ENCODE measurements at regions not wholly inside any gene's neighbourhood (a gene's known extent, or its start where the extent isn't known, plus 50 kb on each side); places are given as distances from the start of the nearest gene placed in this dataset.

GRCh38 chr11:126124231-126124661 is 61.6 kb upstream of the CDON start:
- FAIRE-seq, result no peak
- H2AFZ ChIP-seq (ENCODE audit: low read depth, low read length), result no peak overlapping the region
- H3K4me3 ChIP-seq (replicated peaks in 1 of 3; ENCODE audit: insufficient read depth in 1 of 3, low read depth in 1 of 3, low read length in 3 of 3), result no peak overlapping the region
- dilution Hi-C loops (cut with MboI; ENCODE audit: extremely low pct_ligation_motif_present, low sequenced_read_pairs) (no loop called here), intact Hi-C loops (cut with micrococcal nuclease) (no loop called here)
- no peak overlapping the region for H3K4me2 ChIP-seq (ENCODE audit: insufficient read depth, low read length)
- ChIA-PET CTCF (no interaction called here), POLR2A (no interaction called here)
- no peak overlapping the region for H3K9ac ChIP-seq (replicated peaks; ENCODE audit: extremely low read depth, insufficient read depth, low read length)
- DNase-seq (ENCODE audit: low read depth, low spot score), result no peak
- H3K27ac ChIP-seq (ENCODE audit: insufficient read depth, low read depth, low read length), result no peak overlapping the region
- no peaks in the 10 kb centered on the region for H3K9me3 ChIP-seq (replicated peaks; ENCODE audit: control insufficient read depth, insufficient read depth, low read length)
- TF ChIP-seq GATA2 (IDR thresholded peaks at IDR 0.05; ENCODE audit: insufficient read depth, insufficient read length, low read depth, low read length) (no peak), FOS (IDR thresholded peaks at IDR 0.05; ENCODE audit: borderline replicate concordance, insufficient read depth, low read length) (no peak)
- peaks cover 0 to 2% of the 10 kb centered on the region in 2 experiments for H3K27me3 ChIP-seq (ENCODE audit: control insufficient read depth in 2 of 2, insufficient read depth in 2 of 2, low read length in 2 of 2)
- H3K36me3 ChIP-seq (ENCODE audit: control insufficient read depth in 2 of 2, extremely low read depth in 1 of 2, insufficient read depth in 2 of 2, low read length in 2 of 2), result no peaks in the 10 kb centered on the region
- H3K9me1 ChIP-seq (replicated peaks; ENCODE audit: control insufficient read depth, extremely low read depth, insufficient read depth, low read length), result no peaks in the 10 kb centered on the region
- no peaks in the 10 kb centered on the region for H3K79me2 ChIP-seq (ENCODE audit: control insufficient read depth, insufficient read depth, low read length)
- no peaks in the 10 kb centered on the region for H4K20me1 ChIP-seq (replicated peaks; ENCODE audit: control insufficient read depth, extremely low read depth, insufficient read depth, low read length)
- BruUV-seq (replicated peaks), result no TSS peak
- H3K4me1 ChIP-seq (ENCODE audit: control insufficient read depth, extremely low read depth, insufficient read depth, low read length), result no peaks in the 10 kb centered on the region

GRCh38 chr11:126123686-126124085 is 61.0 kb upstream of the CDON start:
- dilution Hi-C loops (cut with MboI; ENCODE audit: extremely low pct_ligation_motif_present, low sequenced_read_pairs) (no loop called here), intact Hi-C loops (cut with micrococcal nuclease) (no loop called here)
- no peaks in the 10 kb centered on the region for H3K9me3 ChIP-seq (replicated peaks; ENCODE audit: control insufficient read depth, insufficient read depth, low read length)
- no peaks in the 10 kb centered on the region for H3K9me1 ChIP-seq (replicated peaks; ENCODE audit: control insufficient read depth, extremely low read depth, insufficient read depth, low read length)
- no peak for TF ChIP-seq GATA2 (IDR thresholded peaks at IDR 0.05; ENCODE audit: insufficient read depth, insufficient read length, low read depth, low read length)
- no peak for TF ChIP-seq MYC (IDR thresholded peaks at IDR 0.05; ENCODE audit: low read depth, low read length)
- TF ChIP-seq EZH2 (IDR thresholded peaks at IDR 0.05; ENCODE audit: borderline replicate concordance, low read depth, low read length, severe bottlenecking), result no peak
- TF ChIP-seq FOS (IDR thresholded peaks at IDR 0.05; ENCODE audit: borderline replicate concordance, insufficient read depth, low read length), result no peak
- TF ChIP-seq CTCF (IDR thresholded peaks at IDR 0.05; ENCODE audit: extremely low read depth in 1 of 2, insufficient read depth in 1 of 2, low read depth in 1 of 2, low read length in 2 of 2), result no peak
- no peak for TF ChIP-seq JUN (IDR thresholded peaks at IDR 0.05; ENCODE audit: borderline replicate concordance, insufficient read depth, insufficient read length, low read depth)
- no peak for TF ChIP-seq POLR2AphosphoS5 (IDR thresholded peaks at IDR 0.05; ENCODE audit: insufficient read depth, low read depth, low read length)
- TF ChIP-seq POLR2A (IDR thresholded peaks at IDR 0.05; ENCODE audit: low read depth, low read length), result no peak
- no peak for TF ChIP-seq MAX (IDR thresholded peaks at IDR 0.05; ENCODE audit: insufficient read depth, insufficient read length)
- H3K4me3 ChIP-seq (replicated peaks in 1 of 3; ENCODE audit: insufficient read depth in 1 of 3, low read depth in 1 of 3, low read length in 3 of 3), result no peak overlapping the region
- H3K9ac ChIP-seq (replicated peaks; ENCODE audit: extremely low read depth, insufficient read depth, low read length), result no peak overlapping the region
- no peaks in the 10 kb centered on the region for H4K20me1 ChIP-seq (replicated peaks; ENCODE audit: control insufficient read depth, extremely low read depth, insufficient read depth, low read length)
- DNase-seq (ENCODE audit: low read depth, low spot score) (no peak), FAIRE-seq (no peak)
- H3K79me2 ChIP-seq (ENCODE audit: control insufficient read depth, insufficient read depth, low read length), result no peaks in the 10 kb centered on the region
- H3K27me3 ChIP-seq (ENCODE audit: control insufficient read depth in 2 of 2, insufficient read depth in 2 of 2, low read length in 2 of 2), result peaks cover 0 to 2% of the 10 kb centered on the region in 2 experiments
- no peak overlapping the region for H2AFZ ChIP-seq (ENCODE audit: low read depth, low read length)
- H3K4me2 ChIP-seq (ENCODE audit: insufficient read depth, low read length), result no peak overlapping the region
- no peak overlapping the region for H3K27ac ChIP-seq (ENCODE audit: insufficient read depth, low read depth, low read length)
- no peaks in the 10 kb centered on the region for H3K36me3 ChIP-seq (ENCODE audit: control insufficient read depth in 2 of 2, extremely low read depth in 1 of 2, insufficient read depth in 2 of 2, low read length in 2 of 2)
- ChIA-PET CTCF (no interaction called here), POLR2A (no interaction called here)
- no TSS peak for BruUV-seq (replicated peaks)
- H3K4me1 ChIP-seq (ENCODE audit: control insufficient read depth, extremely low read depth, insufficient read depth, low read length), result no peaks in the 10 kb centered on the region
